Calu3 (cell line): ENCODE measurements at regions not wholly inside any gene's neighbourhood (a gene's known extent, or its start where the extent isn't known, plus 50 kb on each side); places are given as distances from the start of the nearest gene placed in this dataset.
"Not testable (repeated sequence)": the region's sequence is repeated elsewhere in the genome, so short reads cannot be mapped to it uniquely, and the experiment has no call there.

Source experiments
- BruUV-seq: library from RNA; stranded (reverse); fragments of 400-500 nt; replicated peaks from 2 replicates; lab custom pipeline; 2021; lab: Mats Ljungman, UMichigan
- CTCF ChIA-PET: fragments of 300-600 bp; sonication (Branson Sonifier 250); formaldehyde crosslinking; loops from one replicate; lab custom pipeline; 2022; ENCODE audit warnings: antibody characterized with exemption; lab: Charles Lee
- DNase-seq: peaks from one replicate; pipeline ENCODE4 v3.0.0; 2022
- H3K27ac Mint-ChIP-seq: one replicate; pipeline ENCODE4 v1.8.0; 2022; ENCODE audit warnings: mixed read lengths; ENCODE audit not compliant: unreplicated experiment
- H3K27me3 Mint-ChIP-seq: one replicate; pipeline ENCODE4 v1.8.0; 2022; ENCODE audit warnings: mixed read lengths; ENCODE audit not compliant: unreplicated experiment
- H3K36me3 Mint-ChIP-seq: one replicate; pipeline ENCODE4 v1.8.0; 2022; ENCODE audit warnings: mild to moderate bottlenecking, moderate library complexity, mixed read lengths; ENCODE audit not compliant: insufficient read depth, unreplicated experiment
- H3K4me1 Mint-ChIP-seq: one replicate; pipeline ENCODE4 v1.8.0; 2022; ENCODE audit warnings: mild to moderate bottlenecking, low read depth, mixed read lengths; ENCODE audit not compliant: unreplicated experiment
- H3K4me3 Mint-ChIP-seq: one replicate; pipeline ENCODE4 v1.8.0; 2022; ENCODE audit warnings: mild to moderate bottlenecking, low read depth, moderate library complexity, mixed read lengths; ENCODE audit not compliant: unreplicated experiment
- H3K9me3 Mint-ChIP-seq: one replicate; pipeline ENCODE4 v1.8.0; 2022; ENCODE audit warnings: low read depth, mixed read lengths; ENCODE audit not compliant: unreplicated experiment
- intact Hi-C: fragments of 100-400 bp; cut with micrococcal nuclease; formaldehyde crosslinking; loops from one replicate; pipeline ENCODE4 v1.10.0; 2022; ENCODE audit not compliant: unreplicated experiment

DNA sequence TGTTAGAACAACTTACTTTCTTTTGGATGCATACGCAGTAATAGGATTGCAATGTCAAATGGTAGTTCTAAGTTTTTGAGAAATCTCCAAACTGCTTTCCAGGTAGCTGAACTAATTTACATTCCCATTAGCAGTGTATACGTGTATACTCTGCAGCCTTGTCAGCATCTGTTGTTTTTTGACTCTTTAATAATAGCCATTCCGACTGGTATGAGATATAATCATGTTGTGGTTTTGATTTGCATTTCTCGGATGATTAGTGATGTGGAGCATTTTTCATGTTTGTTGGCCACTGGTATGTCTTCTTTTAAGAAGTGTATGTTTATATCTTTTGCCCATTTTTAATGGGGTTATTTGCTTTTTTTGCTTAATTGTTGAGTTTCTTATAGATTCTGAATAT, 76.9 kb upstream of the HNRNPA1L2 start:
- intact Hi-C loops, H3K4me3 Mint-ChIP-seq, H3K4me1 Mint-ChIP-seq, BruUV-seq, H3K27me3 Mint-ChIP-seq, CTCF ChIA-PET, H3K9me3 Mint-ChIP-seq, H3K36me3 Mint-ChIP-seq, DNase-seq, H3K27ac Mint-ChIP-seq: not testable (repeated sequence)

- DNase-seq, H3K4me1 Mint-ChIP-seq, H3K27ac Mint-ChIP-seq, H3K27me3 Mint-ChIP-seq, BruUV-seq, H3K36me3 Mint-ChIP-seq, intact Hi-C loops, H3K4me3 Mint-ChIP-seq, H3K9me3 Mint-ChIP-seq: not testable (repeated sequence)
- CTCF ChIA-PET: interaction anchor here (1.2 kb wide), 1 partner anchor 239 kb away, joined by 3 read pairs; no protein-coding TSS in a partner anchor
These were observed 72.2 kb upstream of the HNRNPA1L2 start for GRCh38 chr13:52569904-52570602.

- BruUV-seq, H3K4me3 Mint-ChIP-seq, H3K4me1 Mint-ChIP-seq, intact Hi-C loops, H3K36me3 Mint-ChIP-seq, H3K27ac Mint-ChIP-seq, H3K9me3 Mint-ChIP-seq, H3K27me3 Mint-ChIP-seq, CTCF ChIA-PET, DNase-seq: not testable (repeated sequence)
These were observed 71.1 kb upstream of the HNRNPA1L2 start for GRCh38 chr13:52571163-52571562.

GRCh38 chr13:52582962-52583361, 59.3 kb upstream of the HNRNPA1L2 start:
- BruUV-seq, H3K27ac Mint-ChIP-seq, intact Hi-C loops, H3K4me3 Mint-ChIP-seq, H3K36me3 Mint-ChIP-seq, H3K4me1 Mint-ChIP-seq, H3K9me3 Mint-ChIP-seq, CTCF ChIA-PET, DNase-seq: not testable (repeated sequence)
- peaks cover 13% of the 10 kb centered on the region for H3K27me3 Mint-ChIP-seq
